Kasumi-1 (cell line): ENCODE measurements at regions not wholly inside any gene's neighbourhood (a gene's known extent, or its start where the extent isn't known, plus 50 kb on each side); places are given as distances from the start of the nearest gene placed in this dataset.
"Not testable (repeated sequence)": the region's sequence is repeated elsewhere in the genome, so short reads cannot be mapped to it uniquely, and the experiment has no call there.

Source experiments
- DNase-seq, 2 experiments: peaks; one replicate each; lab custom pipeline; 2025; lab: John Stamatoyannopoulos, UW

GRCh38 chr5:125470280-125470902, 724.0 kb upstream of the ZNF608 start:
- DNase-seq: no peak

- no peak for DNase-seq
Observed at GRCh38 chr5:125476901-125477585, 730.6 kb upstream of the ZNF608 start.

- no peak for DNase-seq
Observed at GRCh38 chr5:125477586-125477975, 731.1 kb upstream of the ZNF608 start.

GRCh38 chr5:125478599-125478998, 732.2 kb upstream of the ZNF608 start:
- DNase-seq: no peak

GRCh38 chr5:125480911-125481310, 734.5 kb upstream of the ZNF608 start:
- DNase-seq: no peak

- no peak for DNase-seq
Observed at GRCh38 chr5:125481506-125482465, 735.3 kb upstream of the ZNF608 start.

GRCh38 chr5:125483609-125484008, 737.2 kb upstream of the ZNF608 start:
- DNase-seq: no peak

GRCh38 chr5:125484272-125484741, 737.9 kb upstream of the ZNF608 start:
- no peak for DNase-seq

GRCh38 chr5:125484742-125485641, 738.6 kb upstream of the ZNF608 start:
- DNase-seq: peak; percentile 87 to 91

GRCh38 chr5:125485771-125486170, 739.3 kb upstream of the ZNF608 start:
- no peak for DNase-seq

GRCh38 chr5:125486634-125487033, 740.2 kb upstream of the ZNF608 start:
- no peak for DNase-seq

GRCh38 chr5:125487231-125487630, 740.8 kb upstream of the ZNF608 start:
- no peak for DNase-seq

GRCh38 chr5:125487652-125488051, 741.2 kb upstream of the ZNF608 start:
- not testable (repeated sequence) for DNase-seq

- no peak for DNase-seq
Observed at GRCh38 chr5:125489146-125489545, 742.7 kb upstream of the ZNF608 start.

GRCh38 chr5:125491986-125492492, 745.6 kb upstream of the ZNF608 start:
- DNase-seq: no peak

GRCh38 chr5:125492977-125493376, 746.5 kb upstream of the ZNF608 start:
- no peak for DNase-seq

GRCh38 chr5:125496393-125496792, 750.0 kb upstream of the ZNF608 start:
- no peak for DNase-seq

- DNase-seq: no peak
Observed at GRCh38 chr5:125497651-125498050, 751.2 kb upstream of the ZNF608 start.

- DNase-seq: no peak
Observed at GRCh38 chr5:125499636-125500332, 753.3 kb upstream of the ZNF608 start.

GRCh38 chr5:125501396-125501795, 755.0 kb upstream of the ZNF608 start:
- DNase-seq: no peak

GRCh38 chr5:125503946-125504345, 757.5 kb upstream of the ZNF608 start:
- DNase-seq: no peak
